HEK293T (cell line): ENCODE measurements at regions not wholly inside any gene's neighbourhood (a gene's known extent, or its start where the extent isn't known, plus 50 kb on each side); places are given as distances from the start of the nearest gene placed in this dataset.

Experiments
- BHLHE40 ChIP-seq: fragments of 450-650 bp; IDR thresholded peaks from 2 replicates; pipeline ENCODE4 v1.6.1; 2016; ENCODE audit warnings: mild to moderate bottlenecking, moderate library complexity, borderline replicate concordance
- ELF4 ChIP-seq: fragments of 450-650 bp; IDR thresholded peaks from 2 replicates; pipeline ENCODE4 v1.6.1; 2017; ENCODE audit warnings: antibody characterized with exemption
- FOXA1 ChIP-seq: fragments of 450-650 bp; IDR thresholded peaks from 2 replicates; pipeline ENCODE4 v1.6.1; 2016; ENCODE audit warnings: mild to moderate bottlenecking
- FOXK2 ChIP-seq: fragments of 450-650 bp; IDR thresholded peaks from 2 replicates; pipeline ENCODE4 v1.6.1; 2016; ENCODE audit warnings: mild to moderate bottlenecking
- FOXM1 ChIP-seq: fragments of 450-650 bp; IDR thresholded peaks from 2 replicates; pipeline ENCODE4 v1.6.1; 2017; ENCODE audit warnings: mild to moderate bottlenecking, borderline replicate concordance
- HDGF ChIP-seq: fragments of 450-650 bp; IDR thresholded peaks from 2 replicates; pipeline ENCODE4 v1.6.1; 2017; ENCODE audit warnings: antibody characterized with exemption, borderline replicate concordance
- L3MBTL2 ChIP-seq: fragments of 450-650 bp; conservative IDR thresholded peaks from 2 replicates; pipeline ENCODE4 v1.6.1; 2016; ENCODE audit warnings: mild to moderate bottlenecking
- NFRKB ChIP-seq: fragments of 450-650 bp; IDR thresholded peaks from 2 replicates; pipeline ENCODE4 v1.6.1; 2016; ENCODE audit warnings: mild to moderate bottlenecking, moderate library complexity
- SP1 ChIP-seq: fragments of 450-650 bp; IDR thresholded peaks from 2 replicates; pipeline ENCODE4 v1.6.1; 2017
- SUZ12 ChIP-seq: fragments of 450-650 bp; IDR thresholded peaks from 2 replicates; pipeline ENCODE4 v1.6.1; 2016; ENCODE audit warnings: mild to moderate bottlenecking
- TARDBP ChIP-seq: fragments of 450-650 bp; IDR thresholded peaks from 2 replicates; pipeline ENCODE4 v1.6.1; 2016

DNA sequence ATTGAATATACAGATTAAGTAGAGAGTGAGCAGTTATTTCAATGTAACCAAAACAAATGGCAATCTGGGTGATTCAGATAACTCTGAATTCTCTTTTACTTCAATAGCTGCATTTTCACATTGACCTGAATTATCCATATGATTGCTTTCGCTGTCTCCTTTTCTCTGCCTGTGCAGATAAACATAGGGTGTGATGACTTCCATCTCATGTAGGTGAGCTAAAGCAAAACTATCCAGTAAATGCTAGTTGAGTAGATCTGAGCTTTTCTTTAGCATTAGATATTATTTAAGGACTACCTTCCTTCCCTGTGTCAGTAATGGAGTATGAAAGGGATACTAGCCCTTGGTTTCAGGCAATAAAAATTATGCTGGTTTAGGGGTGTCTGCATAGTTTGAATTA is 288.6 kb downstream of the OXSM start:
- no peak for TF ChIP-seq BHLHE40
- TF ChIP-seq FOXA1, result no peak
- TF ChIP-seq HDGF, result no peak
- no peak for TF ChIP-seq FOXM1
- no peak for TF ChIP-seq ELF4
- TF ChIP-seq SP1, result no peak
- TF ChIP-seq L3MBTL2, result no peak
- TF ChIP-seq FOXK2, result no peak
- no peak for TF ChIP-seq NFRKB
- TF ChIP-seq SUZ12, result no peak
- no peak for TF ChIP-seq TARDBP
